ENCODE measurements at regions not wholly inside any gene's neighbourhood (a gene's known extent, or its start where the extent isn't known, plus 50 kb on each side); places are given as distances from the start of the nearest gene placed in this dataset.

- no peak for TF ChIP-seq CTCF (IDR thresholded peaks at IDR 0.05; ENCODE audit: control insufficient read depth, insufficient read depth, low read depth, low read length, missing control alignments)
- H3K4me3 ChIP-seq (ENCODE audit: control insufficient read depth, low read depth, low read length): no peak overlapping the region
- DNase-seq (ENCODE audit: low read depth): no peak
Observed at GRCh38 chr3:82506204-82506603, 744.8 kb upstream of the GBE1 start.

GRCh38 chr3:82505079-82505756 is 743.8 kb upstream of the GBE1 start:
- TF ChIP-seq CTCF (IDR thresholded peaks at IDR 0.05; ENCODE audit: control insufficient read depth, insufficient read depth, low read depth, low read length, missing control alignments): no peak
- no peak for DNase-seq (ENCODE audit: low read depth)
- H3K4me3 ChIP-seq (ENCODE audit: control insufficient read depth, low read depth, low read length): no peak overlapping the region

- no peak for DNase-seq (ENCODE audit: low read depth)
Observed at GRCh38 chr3:82498186-82498585, 736.7 kb upstream of the GBE1 start.

GRCh38 chr3:82496890-82497560 is 735.6 kb upstream of the GBE1 start:
- no peak for DNase-seq (ENCODE audit: low read depth)
- TF ChIP-seq CTCF (IDR thresholded peaks at IDR 0.05; ENCODE audit: control insufficient read depth, insufficient read depth, low read depth, low read length, missing control alignments): no peak
- H3K4me3 ChIP-seq (ENCODE audit: control insufficient read depth, low read depth, low read length): no peak overlapping the region

More at GRCh38 chr3:82498186-82498585, 736.7 kb upstream of the GBE1 start:
- TF ChIP-seq CTCF (IDR thresholded peaks at IDR 0.05; ENCODE audit: control insufficient read depth, insufficient read depth, low read depth, low read length, missing control alignments): no peak
- H3K4me3 ChIP-seq (ENCODE audit: control insufficient read depth, low read depth, low read length): no peak overlapping the region

- H3K4me3 ChIP-seq (ENCODE audit: control insufficient read depth, low read depth, low read length): no peak overlapping the region
- no peak for DNase-seq (ENCODE audit: low read depth)
- TF ChIP-seq CTCF (IDR thresholded peaks at IDR 0.05; ENCODE audit: control insufficient read depth, insufficient read depth, low read depth, low read length, missing control alignments): no peak
Observed at GRCh38 chr3:82495655-82496054, 734.2 kb upstream of the GBE1 start.

- TF ChIP-seq CTCF (IDR thresholded peaks at IDR 0.05; ENCODE audit: control insufficient read depth, insufficient read depth, low read depth, low read length, missing control alignments): no peak
- DNase-seq (ENCODE audit: low read depth): no peak
- no peak overlapping the region for H3K4me3 ChIP-seq (ENCODE audit: control insufficient read depth, low read depth, low read length)
Observed at GRCh38 chr3:82494977-82495489, 733.6 kb upstream of the GBE1 start.
